GM12878 (cell line): ENCODE measurements at regions not wholly inside any gene's neighbourhood (a gene's known extent, or its start where the extent isn't known, plus 50 kb on each side); places are given as distances from the start of the nearest gene placed in this dataset.

Experiments used
- ATAC-seq: fragments of 200-7000 bp; cut with Tn5 transposase; 3 replicates; pipeline ENCODE4 v1.9.1; 2020; ENCODE audit warnings: mild to moderate bottlenecking, moderate library complexity
- BruUV-seq: library from RNA; stranded (reverse); fragments of 400-500 nt; replicated peaks from 2 replicates; lab custom pipeline; 2021; lab: Mats Ljungman, UMichigan
- CTCF ChIA-PET: fragments of 300-600 bp; sonication (Branson Sonifier 250); formaldehyde crosslinking; extraction: SDS; loops from one replicate; lab custom pipeline; 2021; ENCODE audit warnings: inconsistent platforms; lab: Yijun Ruan, JAX
- POLR2A ChIA-PET: fragments of 350-600 bp; formaldehyde crosslinking; extraction: SDS; loops from one replicate; lab custom pipeline; 2021; ENCODE audit warnings: inconsistent platforms; lab: Charles Lee
- RAD21 ChIA-PET: fragments of 300-600 bp; sonication (Branson Sonifier 250); formaldehyde crosslinking; loops from one replicate; lab custom pipeline; 2023; ENCODE audit warnings: antibody characterized with exemption; ENCODE audit not compliant: unreplicated experiment; lab: Charles Lee
- SMC1A ChIA-PET: fragments of 300-600 bp; sonication (Branson Sonifier 250); formaldehyde crosslinking; loops from one replicate; lab custom pipeline; 2023; ENCODE audit not compliant: unreplicated experiment, uncharacterized antibody; lab: Charles Lee
- DNase-seq: peaks from one replicate; pipeline ENCODE4 v3.0.0-alpha.2; 2011; ENCODE audit warnings: low read depth, low spot score
- FAIRE-seq: peaks from 3 replicates; lab custom pipeline; 2011; peaks lifted over from hg19 to GRCh38; lab: Jason Lieb, UNC
- H2AFZ ChIP-seq: 2 replicates; pipeline ENCODE4 v1.6.0; 2011; ENCODE audit warnings: low read depth, low read length, control low read depth; ENCODE audit not compliant: control insufficient read depth
- H3K27ac ChIP-seq: 2 replicates; pipeline ENCODE4 v1.5.1; 2011; ENCODE audit warnings: control low read depth; ENCODE audit not compliant: control insufficient read depth, insufficient read depth
- H3K27me3 ChIP-seq, 2 experiments: replicated peaks in 1 of 2; 2 replicates each; pipeline versions ENCODE4 v1.6.0 to v1.6.1; 2011; ENCODE audit warnings: low read length in 1 of 2; ENCODE audit not compliant: control insufficient read depth in 2 of 2, insufficient read depth in 2 of 2
- H3K36me3 ChIP-seq, 2 experiments: 2 replicates each; pipeline ENCODE4 v1.5.1; 2011; ENCODE audit warnings: low read length in 1 of 2; ENCODE audit not compliant: control insufficient read depth in 2 of 2, insufficient read depth in 2 of 2
- H3K4me1 ChIP-seq: 2 replicates; pipeline ENCODE4 v1.6.1; 2011; ENCODE audit warnings: mild to moderate bottlenecking, low read length, moderate library complexity, mixed read lengths; ENCODE audit not compliant: control insufficient read depth, insufficient read depth
- H3K4me2 ChIP-seq: 2 replicates; pipeline ENCODE4 v1.6.0; 2011; ENCODE audit warnings: control low read depth; ENCODE audit not compliant: control insufficient read depth, insufficient read depth
- H3K4me3 ChIP-seq: fragments of 200-600 bp; sonication (generic); 2 replicates; pipeline ENCODE4 v1.5.1; 2016
- H3K79me2 ChIP-seq: 2 replicates; pipeline ENCODE4 v1.6.0; 2011; ENCODE audit warnings: low read length; ENCODE audit not compliant: control insufficient read depth, insufficient read depth
- H3K9ac ChIP-seq: 2 replicates; pipeline ENCODE4 v1.8.0; 2011; ENCODE audit warnings: low read length, control low read depth, mixed read lengths; ENCODE audit not compliant: control insufficient read depth, insufficient read depth
- H3K9me3 ChIP-seq: replicated peaks from 3 replicates; pipeline ENCODE4 v1.5.1; 2011; ENCODE audit warnings: mild to moderate bottlenecking, low read length; ENCODE audit not compliant: control insufficient read depth, insufficient read depth
- H4K20me1 ChIP-seq: 2 replicates; pipeline ENCODE4 v1.6.0; 2011; ENCODE audit not compliant: control insufficient read depth, insufficient read depth
- BMI1 ChIP-seq: fragments of 450-650 bp; IDR thresholded peaks from 2 replicates; pipeline ENCODE4 v1.6.1; 2016; ENCODE audit warnings: mild to moderate bottlenecking, moderate library complexity, borderline replicate concordance
- CBX5 ChIP-seq: sonication (generic); IDR thresholded peaks from 2 replicates; pipeline ENCODE4 v1.6.1; 2016; ENCODE audit warnings: low read depth, moderate library complexity, mild to moderate bottlenecking, inconsistent platforms
- CHD1 ChIP-seq: IDR thresholded peaks from 2 replicates; pipeline ENCODE4 v1.6.1; 2012; ENCODE audit warnings: low read depth, low read length, improper control_type of control experiment
- CTCF ChIP-seq, 3 experiments: IDR thresholded peaks in 2 of 3; conservative IDR thresholded peaks in 1 of 3; 2 replicates each; pipeline ENCODE4 v1.5.1; 2011; ENCODE audit warnings: low read depth in 3 of 3, low read length in 3 of 3, mild to moderate bottlenecking in 3 of 3, control low read depth in 2 of 3, moderate library complexity in 2 of 3, inconsistent platforms in 1 of 3, mixed read lengths in 1 of 3; ENCODE audit not compliant: control insufficient read depth in 2 of 3, insufficient read depth in 1 of 3; ENCODE audit errors: extremely low read depth in 1 of 3
- E2F4 ChIP-seq: IDR thresholded peaks from 2 replicates; pipeline ENCODE4 v1.6.1; 2012; ENCODE audit warnings: low read depth, low read length, improper control_type of control experiment
- ESRRA ChIP-seq: IDR thresholded peaks from 2 replicates; pipeline ENCODE4 v1.6.1; 2012; ENCODE audit warnings: mild to moderate bottlenecking, low read length, improper control_type of control experiment
- ETV6 ChIP-seq, 2 experiments: fragments of 450-650 bp in 1 of 2; IDR thresholded peaks in 1 of 2; conservative IDR thresholded peaks in 1 of 2; 2 replicates each; pipeline ENCODE4 v1.6.1; 2014; ENCODE audit warnings: antibody characterized with exemption in 1 of 2, borderline replicate concordance in 1 of 2, low read depth in 1 of 2, mild to moderate bottlenecking in 1 of 2, moderate library complexity in 1 of 2
- KAT2A ChIP-seq: conservative IDR thresholded peaks from 2 replicates; pipeline ENCODE4 v1.6.1; 2011; ENCODE audit warnings: low read depth, low read length; ENCODE audit not compliant: control insufficient read depth
- NBN ChIP-seq: fragments of 450-650 bp; IDR thresholded peaks from 2 replicates; pipeline ENCODE4 v1.6.1; 2016
- NR2F1 ChIP-seq: fragments of 450-650 bp; conservative IDR thresholded peaks from 2 replicates; pipeline ENCODE4 v1.6.1; 2017; ENCODE audit warnings: mild to moderate bottlenecking
- PRDM15 ChIP-seq: fragments of 450-650 bp; formaldehyde crosslinking; IDR thresholded peaks from 2 replicates; pipeline ENCODE4 v1.4.0; 2020; ENCODE audit warnings: mild to moderate bottlenecking, moderate library complexity
- RELB ChIP-seq: fragments of 450-650 bp; IDR thresholded peaks from 2 replicates; pipeline ENCODE4 v1.6.1; 2017; ENCODE audit warnings: low read depth, mild to moderate bottlenecking, moderate library complexity
- ZZZ3 ChIP-seq: IDR thresholded peaks from 2 replicates; pipeline ENCODE4 v1.6.1; 2011; ENCODE audit warnings: low read depth; ENCODE audit not compliant: control insufficient read depth, insufficient read length
- WGBS: methylation state at CpG from one replicate; pipeline ENCODE4 v1.1.6; 2016; ENCODE audit warnings: low lambda C conversion rate; ENCODE audit not compliant: insufficient replicate concordance, insufficient coverage; ENCODE audit errors: missing lambda C conversion rate; 5-methylcytosine and 5-hydroxymethylcytosine counted together
- in situ Hi-C: fragments of 300-500 bp; cut with MboI; formaldehyde crosslinking; loops from 9 replicates; pipeline ENCODE4 v1.14.3; 2018; ENCODE audit warnings: mixed read lengths
- intact Hi-C: fragments of 100-400 bp; cut with micrococcal nuclease; formaldehyde crosslinking; loops from one replicate; pipeline ENCODE4 v1.14.2; 2022; ENCODE audit not compliant: unreplicated experiment
- TF ChIP-seq, protein P1 (sequence below): IDR thresholded peaks from 2 replicates; pipeline ENCODE4 v1.6.1; 2012; ENCODE audit warnings: low read length, inconsistent platforms

GRCh38 chr1:36534711-36535412 is 52.1 kb upstream of the CSF3R start:
- no TSS peak for BruUV-seq
- in situ Hi-C loops, result no loop called here
- CTCF ChIA-PET, result interaction anchor here (3.8 kb wide), 1 partner anchor 18 kb away, joined by 19 read pairs; no protein-coding TSS in a partner anchor
- intact Hi-C loops, result no loop called here
- H4K20me1 ChIP-seq, result no peaks in the 10 kb centered on the region
- RAD21 ChIA-PET, result no interaction called here
- H2AFZ ChIP-seq, result no peak overlapping the region
- H3K4me3 ChIP-seq, result no peak overlapping the region
- no peak for FAIRE-seq
- H3K79me2 ChIP-seq, result no peaks in the 10 kb centered on the region
- no peaks in the 10 kb centered on the region for H3K4me1 ChIP-seq
- H3K9me3 ChIP-seq, result no peaks in the 10 kb centered on the region
- H3K27me3 ChIP-seq, result no peaks in the 10 kb centered on the region
- POLR2A ChIA-PET, result no interaction called here
- no peak overlapping the region for H3K27ac ChIP-seq
- ATAC-seq, result no peak
- no peak for DNase-seq
- WGBS, result 13% methylated on average over 9 of the region's 12 CpGs
- H3K4me2 ChIP-seq, result no peak overlapping the region
- H3K36me3 ChIP-seq, result no peaks in the 10 kb centered on the region
- no peak overlapping the region for H3K9ac ChIP-seq
- SMC1A ChIA-PET, result no interaction called here
- TF ChIP-seq, protein P1, sequence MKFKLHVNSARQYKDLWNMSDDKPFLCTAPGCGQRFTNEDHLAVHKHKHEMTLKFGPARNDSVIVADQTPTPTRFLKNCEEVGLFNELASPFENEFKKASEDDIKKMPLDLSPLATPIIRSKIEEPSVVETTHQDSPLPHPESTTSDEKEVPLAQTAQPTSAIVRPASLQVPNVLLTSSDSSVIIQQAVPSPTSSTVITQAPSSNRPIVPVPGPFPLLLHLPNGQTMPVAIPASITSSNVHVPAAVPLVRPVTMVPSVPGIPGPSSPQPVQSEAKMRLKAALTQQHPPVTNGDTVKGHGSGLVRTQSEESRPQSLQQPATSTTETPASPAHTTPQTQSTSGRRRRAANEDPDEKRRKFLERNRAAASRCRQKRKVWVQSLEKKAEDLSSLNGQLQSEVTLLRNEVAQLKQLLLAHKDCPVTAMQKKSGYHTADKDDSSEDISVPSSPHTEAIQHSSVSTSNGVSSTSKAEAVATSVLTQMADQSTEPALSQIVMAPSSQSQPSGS, result no peak
- TF ChIP-seq RELB (no peak), BMI1 (no peak), CHD1 (no peak), NBN (no peak), CTCF (IDR thresholded peaks at IDR 0.05 in 2 of 3, conservative IDR thresholded peaks at IDR 0.05 in 1 of 3; ENCODE audit: control insufficient read depth in 2 of 3, extremely low read depth in 1 of 3, insufficient read depth in 1 of 3, low read depth in 3 of 3, low read length in 3 of 3) (no peak), ZZZ3 (no peak), ESRRA (no peak), E2F4 (no peak), NR2F1 (no peak), PRDM15 (no peak), CBX5 (no peak), KAT2A (no peak), ETV6 (conservative IDR thresholded peaks at IDR 0.05 in 1 of 2, IDR thresholded peaks at IDR 0.05 in 1 of 2; ENCODE audit: borderline replicate concordance in 1 of 2, low read depth in 1 of 2) (no peak)
